HUES6 (cell line): ENCODE measurements at regions not wholly inside any gene's neighbourhood (a gene's known extent, or its start where the extent isn't known, plus 50 kb on each side); places are given as distances from the start of the nearest gene placed in this dataset.

ENCODE experiments used
- H3K27ac ChIP-seq: 2 replicates; pipeline ENCODE4 v1.7.0; 2013; ENCODE audit warnings: low read depth, mild to moderate bottlenecking, low read length, inconsistent platforms
- H3K27me3 ChIP-seq: 2 replicates; pipeline ENCODE4 v1.6.1; 2013; ENCODE audit warnings: low read length; ENCODE audit not compliant: control insufficient read depth, insufficient read depth
- H3K36me3 ChIP-seq: 2 replicates; pipeline ENCODE4 v1.6.1; 2013; ENCODE audit warnings: low read length; ENCODE audit not compliant: control insufficient read depth, insufficient read depth
- H3K4me1 ChIP-seq: 2 replicates; pipeline ENCODE4 v1.6.1; 2013; ENCODE audit warnings: low read length; ENCODE audit not compliant: control insufficient read depth, insufficient read depth
- H3K4me3 ChIP-seq: 2 replicates; pipeline ENCODE4 v1.5.1; 2013; ENCODE audit warnings: low read depth, low read length
- H3K9ac ChIP-seq: one replicate; pipeline ENCODE4 v1.6.1; 2013; ENCODE audit warnings: mild to moderate bottlenecking, low read length
- H3K9me3 ChIP-seq: 2 replicates; pipeline ENCODE4 v1.6.1; 2013; ENCODE audit warnings: low read depth, low read length; ENCODE audit not compliant: control insufficient read depth, insufficient read depth

- Histone ChIP-seq H3K27ac (no peak overlapping the region), H3K4me3 (no peak overlapping the region), H3K9ac (no peak overlapping the region), H3K4me1 (peaks cover 6% of the 10 kb centered on the region; the same call in 1 of the 2 replicates), H3K36me3 (no peaks in the 10 kb centered on the region), H3K9me3 (peaks cover 17% of the 10 kb centered on the region), H3K27me3 (no peaks in the 10 kb centered on the region)
Measured at GRCh38 chr12:18153826-18154225, 63.8 kb upstream of the RERGL start.

- H3K36me3 ChIP-seq = no peaks in the 10 kb centered on the region
- H3K4me1 ChIP-seq = peaks cover 6% of the 10 kb centered on the region; the same call in 1 of the 2 replicates
- H3K27ac ChIP-seq = no peak overlapping the region
- no peaks in the 10 kb centered on the region for H3K27me3 ChIP-seq
- H3K9me3 ChIP-seq = peaks cover 3% of the 10 kb centered on the region
- no peak overlapping the region for H3K4me3 ChIP-seq
- no peak overlapping the region for H3K9ac ChIP-seq
Measured at GRCh38 chr12:18151036-18151435, 61.0 kb upstream of the RERGL start.

GRCh38 chr12:18148961-18149360 lies 59.0 kb upstream of the RERGL start:
- H3K27me3 ChIP-seq = no peaks in the 10 kb centered on the region
- no peaks in the 10 kb centered on the region for H3K9me3 ChIP-seq
- H3K4me1 ChIP-seq = peaks cover 2% of the 10 kb centered on the region; the same call in 1 of the 2 replicates
- no peak overlapping the region for H3K9ac ChIP-seq
- H3K27ac ChIP-seq = no peak overlapping the region
- H3K4me3 ChIP-seq = no peak overlapping the region
- H3K36me3 ChIP-seq = no peaks in the 10 kb centered on the region

GRCh38 chr12:18146363-18146762 lies 56.4 kb upstream of the RERGL start:
- no peak overlapping the region for H3K9ac ChIP-seq
- H3K4me3 ChIP-seq = no peak overlapping the region
- no peak overlapping the region for H3K27ac ChIP-seq

GRCh38 chr12:18145924-18146323 lies 55.9 kb upstream of the RERGL start:
- H3K27ac ChIP-seq = no peak overlapping the region
- H3K4me1 ChIP-seq = no peaks in the 10 kb centered on the region
- no peaks in the 10 kb centered on the region for H3K27me3 ChIP-seq
- no peaks in the 10 kb centered on the region for H3K9me3 ChIP-seq
- H3K36me3 ChIP-seq = no peaks in the 10 kb centered on the region
- H3K9ac ChIP-seq = no peak overlapping the region
- no peak overlapping the region for H3K4me3 ChIP-seq

More at GRCh38 chr12:18146363-18146762, 56.4 kb upstream of the RERGL start:
- H3K4me1 ChIP-seq = no peaks in the 10 kb centered on the region
- H3K36me3 ChIP-seq = no peaks in the 10 kb centered on the region
- no peaks in the 10 kb centered on the region for H3K9me3 ChIP-seq
- no peaks in the 10 kb centered on the region for H3K27me3 ChIP-seq

GRCh38 chr12:18141048-18141982 lies 51.3 kb upstream of the RERGL start:
- no peak overlapping the region for H3K4me3 ChIP-seq
- H3K27ac ChIP-seq = 0 out of 2 replicates have a peak overlapping the region, but pooled peaks have one; percentile 6
- no peak overlapping the region for H3K9ac ChIP-seq
- H3K9me3 ChIP-seq = no peaks in the 10 kb centered on the region
- H3K36me3 ChIP-seq = no peaks in the 10 kb centered on the region
- no peaks in the 10 kb centered on the region for H3K4me1 ChIP-seq
- H3K27me3 ChIP-seq = no peaks in the 10 kb centered on the region

GRCh38 chr12:18139989-18140596 lies 50.1 kb upstream of the RERGL start:
- H3K4me1 ChIP-seq = peaks cover 3% of the 10 kb centered on the region; the same call in 1 of the 2 replicates
- no peaks in the 10 kb centered on the region for H3K36me3 ChIP-seq
- no peak overlapping the region for H3K4me3 ChIP-seq
- H3K27me3 ChIP-seq = no peaks in the 10 kb centered on the region
- H3K27ac ChIP-seq = no peak overlapping the region
- no peak overlapping the region for H3K9ac ChIP-seq
- no peaks in the 10 kb centered on the region for H3K9me3 ChIP-seq
